ENCODE measurements at regions not wholly inside any gene's neighbourhood (a gene's known extent, or its start where the extent isn't known, plus 50 kb on each side); places are given as distances from the start of the nearest gene placed in this dataset.

DNA sequence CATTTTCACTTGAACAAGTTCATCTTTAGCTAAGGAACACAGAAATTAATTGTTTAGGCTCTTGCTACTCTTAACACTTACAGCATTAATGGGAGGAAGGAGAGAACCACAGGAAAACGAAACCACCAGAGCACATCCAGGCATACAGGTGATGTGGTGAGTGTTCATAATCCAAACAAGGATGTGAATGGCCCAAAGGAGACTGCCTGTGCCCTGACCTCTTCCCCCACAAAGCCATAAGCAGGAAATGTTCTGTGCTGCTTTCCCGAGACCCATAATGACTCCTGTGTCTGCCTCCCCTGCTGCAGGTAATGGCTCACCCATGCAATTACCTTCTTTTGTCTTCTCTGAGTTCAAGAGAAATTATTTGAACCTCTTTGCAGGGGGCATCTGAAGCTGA is 295.9 kb upstream of the LINC00305 start:
- Histone ChIP-seq H3K4me3 (ENCODE audit: low read depth, low read length) (no peak overlapping the region), H3K9me3 (ENCODE audit: control insufficient read depth, insufficient read depth, low read depth, low read length) (no peaks in the 10 kb centered on the region), H3K36me3 (ENCODE audit: control insufficient read depth, insufficient read depth, low read length) (no peaks in the 10 kb centered on the region), H3K9ac (ENCODE audit: low read length) (no peak overlapping the region), H3K27ac (ENCODE audit: low read depth, low read length) (no peak overlapping the region), H3K27me3 (ENCODE audit: control insufficient read depth, insufficient read depth, low read length) (no peaks in the 10 kb centered on the region), H3K4me1 (ENCODE audit: control insufficient read depth, insufficient read depth, low read length) (no peaks in the 10 kb centered on the region)

- no peak overlapping the region for H3K9ac ChIP-seq (ENCODE audit: low read length)
- peaks cover 12% of the 10 kb centered on the region for H3K9me3 ChIP-seq (ENCODE audit: control insufficient read depth, insufficient read depth, low read depth, low read length)
- H3K4me3 ChIP-seq (ENCODE audit: low read depth, low read length), result no peak overlapping the region
- H3K4me1 ChIP-seq (ENCODE audit: control insufficient read depth, insufficient read depth, low read length), result no peaks in the 10 kb centered on the region
- no peaks in the 10 kb centered on the region for H3K36me3 ChIP-seq (ENCODE audit: control insufficient read depth, insufficient read depth, low read length)
- no peak overlapping the region for H3K27ac ChIP-seq (ENCODE audit: low read depth, low read length)
- H3K27me3 ChIP-seq (ENCODE audit: control insufficient read depth, insufficient read depth, low read length), result no peaks in the 10 kb centered on the region
These were observed 289.3 kb upstream of the LINC00305 start for GRCh38 chr18:64438178-64438577.

- Histone ChIP-seq H3K9ac (ENCODE audit: low read length) (no peak overlapping the region), H3K9me3 (ENCODE audit: control insufficient read depth, insufficient read depth, low read depth, low read length) (peaks cover 14% of the 10 kb centered on the region)
These were observed 287.2 kb upstream of the LINC00305 start for GRCh38 chr18:64436111-64436510.

GRCh38 chr18:64419156-64419555 is 270.3 kb upstream of the LINC00305 start:
- Histone ChIP-seq H3K4me3 (ENCODE audit: low read depth, low read length) (no peak overlapping the region), H3K27ac (ENCODE audit: low read depth, low read length) (no peak overlapping the region), H3K4me1 (ENCODE audit: control insufficient read depth, insufficient read depth, low read length) (peaks cover 20% of the 10 kb centered on the region; the same call in 1 of the 2 replicates), H3K36me3 (ENCODE audit: control insufficient read depth, insufficient read depth, low read length) (no peaks in the 10 kb centered on the region), H3K9ac (ENCODE audit: low read length) (no peak overlapping the region), H3K9me3 (ENCODE audit: control insufficient read depth, insufficient read depth, low read depth, low read length) (peaks cover 2% of the 10 kb centered on the region; the same call in 1 of the 2 replicates), H3K27me3 (ENCODE audit: control insufficient read depth, insufficient read depth, low read length) (peaks cover 62% of the 10 kb centered on the region)

More at GRCh38 chr18:64436111-64436510, 287.2 kb upstream of the LINC00305 start:
- H3K27me3 ChIP-seq (ENCODE audit: control insufficient read depth, insufficient read depth, low read length), result no peaks in the 10 kb centered on the region
- no peak overlapping the region for H3K27ac ChIP-seq (ENCODE audit: low read depth, low read length)
- H3K4me3 ChIP-seq (ENCODE audit: low read depth, low read length), result no peak overlapping the region
- no peaks in the 10 kb centered on the region for H3K36me3 ChIP-seq (ENCODE audit: control insufficient read depth, insufficient read depth, low read length)
- no peaks in the 10 kb centered on the region for H3K4me1 ChIP-seq (ENCODE audit: control insufficient read depth, insufficient read depth, low read length)

DNA sequence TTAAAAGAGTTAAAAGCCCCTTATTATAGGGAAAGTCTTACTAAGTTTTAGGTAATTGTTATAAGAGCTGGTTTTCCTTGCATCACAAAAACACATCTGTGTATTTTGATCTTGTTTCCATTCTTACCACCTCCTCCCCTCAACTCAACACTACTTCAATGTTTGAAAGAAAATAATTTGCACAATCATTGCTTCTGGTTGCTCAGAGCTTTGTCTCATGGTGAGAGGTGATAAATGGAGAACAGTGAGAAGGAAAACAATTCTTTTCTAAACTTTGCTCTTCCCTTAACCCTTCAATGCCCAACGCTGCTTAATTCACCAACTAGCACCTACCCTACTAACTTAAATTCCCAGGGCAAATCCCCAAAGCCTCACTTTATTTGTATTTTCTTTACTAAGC is 268.1 kb upstream of the LINC00305 start:
- no peak overlapping the region for H3K27ac ChIP-seq (ENCODE audit: low read depth, low read length)
- H3K9ac ChIP-seq (ENCODE audit: low read length), result no peak overlapping the region
- H3K36me3 ChIP-seq (ENCODE audit: control insufficient read depth, insufficient read depth, low read length), result no peaks in the 10 kb centered on the region
- H3K9me3 ChIP-seq (ENCODE audit: control insufficient read depth, insufficient read depth, low read depth, low read length), result no peaks in the 10 kb centered on the region
- H3K4me3 ChIP-seq (ENCODE audit: low read depth, low read length), result no peak overlapping the region
- H3K4me1 ChIP-seq (ENCODE audit: control insufficient read depth, insufficient read depth, low read length), result peaks cover 20% of the 10 kb centered on the region; the same call in 1 of the 2 replicates
- H3K27me3 ChIP-seq (ENCODE audit: control insufficient read depth, insufficient read depth, low read length), result peaks cover 59% of the 10 kb centered on the region

DNA sequence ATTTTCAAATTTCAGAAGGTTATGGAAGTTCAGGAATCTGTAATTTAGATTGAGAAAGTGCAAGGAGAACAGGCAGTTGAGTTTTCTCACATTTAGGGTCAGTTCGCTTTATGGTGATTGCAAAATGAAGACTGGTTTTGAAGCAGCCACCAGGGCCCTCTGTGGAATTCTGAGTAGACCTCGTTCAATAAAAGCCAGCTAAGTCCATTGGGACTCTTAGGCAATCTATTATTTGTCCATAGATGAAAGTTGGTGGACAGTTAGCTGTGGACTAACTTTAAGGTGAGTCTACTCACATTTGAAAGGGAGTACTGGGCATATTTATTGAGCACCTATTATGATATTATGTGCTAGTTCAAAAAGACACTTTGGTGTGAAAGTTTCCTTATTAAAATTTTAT is 266.3 kb upstream of the LINC00305 start:
- Histone ChIP-seq H3K4me3 (ENCODE audit: low read depth, low read length) (no peak overlapping the region), H3K4me1 (ENCODE audit: control insufficient read depth, insufficient read depth, low read length) (peaks cover 27% of the 10 kb centered on the region; the same call in 1 of the 2 replicates), H3K36me3 (ENCODE audit: control insufficient read depth, insufficient read depth, low read length) (no peaks in the 10 kb centered on the region), H3K9me3 (ENCODE audit: control insufficient read depth, insufficient read depth, low read depth, low read length) (no peaks in the 10 kb centered on the region), H3K27me3 (ENCODE audit: control insufficient read depth, insufficient read depth, low read length) (peaks cover 51% of the 10 kb centered on the region), H3K9ac (ENCODE audit: low read length) (no peak overlapping the region), H3K27ac (ENCODE audit: low read depth, low read length) (no peak overlapping the region)

- Histone ChIP-seq H3K9me3 (ENCODE audit: control insufficient read depth, insufficient read depth, low read depth, low read length) (no peaks in the 10 kb centered on the region), H3K4me1 (ENCODE audit: control insufficient read depth, insufficient read depth, low read length) (0 out of 2 replicates have a peak, but pooled peaks cover 8% of the 10 kb centered on the region), H3K27me3 (ENCODE audit: control insufficient read depth, insufficient read depth, low read length) (peaks cover 13% of the 10 kb centered on the region; the same call in 1 of the 2 replicates), H3K9ac (ENCODE audit: low read length) (no peak overlapping the region), H3K36me3 (ENCODE audit: control insufficient read depth, insufficient read depth, low read length) (no peaks in the 10 kb centered on the region), H3K4me3 (ENCODE audit: low read depth, low read length) (no peak overlapping the region), H3K27ac (ENCODE audit: low read depth, low read length) (no peak overlapping the region)
These were observed 261.8 kb upstream of the LINC00305 start for GRCh38 chr18:64410685-64411084.

GRCh38 chr18:64409511-64409910 is 260.6 kb upstream of the LINC00305 start:
- 0 out of 2 replicates have a peak, but pooled peaks cover 8% of the 10 kb centered on the region for H3K4me1 ChIP-seq (ENCODE audit: control insufficient read depth, insufficient read depth, low read length)
- no peak overlapping the region for H3K4me3 ChIP-seq (ENCODE audit: low read depth, low read length)
- no peaks in the 10 kb centered on the region for H3K9me3 ChIP-seq (ENCODE audit: control insufficient read depth, insufficient read depth, low read depth, low read length)
- no peaks in the 10 kb centered on the region for H3K36me3 ChIP-seq (ENCODE audit: control insufficient read depth, insufficient read depth, low read length)
- no peak overlapping the region for H3K27ac ChIP-seq (ENCODE audit: low read depth, low read length)
- H3K27me3 ChIP-seq (ENCODE audit: control insufficient read depth, insufficient read depth, low read length), result peaks cover 4% of the 10 kb centered on the region; the same call in 1 of the 2 replicates
- no peak overlapping the region for H3K9ac ChIP-seq (ENCODE audit: low read length)

- no peaks in the 10 kb centered on the region for H3K27me3 ChIP-seq (ENCODE audit: control insufficient read depth, insufficient read depth, low read length)
- H3K36me3 ChIP-seq (ENCODE audit: control insufficient read depth, insufficient read depth, low read length), result no peaks in the 10 kb centered on the region
- H3K4me1 ChIP-seq (ENCODE audit: control insufficient read depth, insufficient read depth, low read length), result 0 out of 2 replicates have a peak, but pooled peaks cover 8% of the 10 kb centered on the region
- H3K9me3 ChIP-seq (ENCODE audit: control insufficient read depth, insufficient read depth, low read depth, low read length), result no peaks in the 10 kb centered on the region
- H3K9ac ChIP-seq (ENCODE audit: low read length), result no peak overlapping the region
- H3K27ac ChIP-seq (ENCODE audit: low read depth, low read length), result no peak overlapping the region
- H3K4me3 ChIP-seq (ENCODE audit: low read depth, low read length), result no peak overlapping the region
These were observed 258.7 kb upstream of the LINC00305 start for GRCh38 chr18:64407606-64408005.

- H3K4me3 ChIP-seq (ENCODE audit: low read depth, low read length), result no peak overlapping the region
- no peak overlapping the region for H3K9ac ChIP-seq (ENCODE audit: low read length)
- H3K27me3 ChIP-seq (ENCODE audit: control insufficient read depth, insufficient read depth, low read length), result no peaks in the 10 kb centered on the region
- H3K27ac ChIP-seq (ENCODE audit: low read depth, low read length), result no peak overlapping the region
- H3K36me3 ChIP-seq (ENCODE audit: control insufficient read depth, insufficient read depth, low read length), result no peaks in the 10 kb centered on the region
- no peaks in the 10 kb centered on the region for H3K4me1 ChIP-seq (ENCODE audit: control insufficient read depth, insufficient read depth, low read length)
- H3K9me3 ChIP-seq (ENCODE audit: control insufficient read depth, insufficient read depth, low read depth, low read length), result no peaks in the 10 kb centered on the region
These were observed 256.3 kb upstream of the LINC00305 start for GRCh38 chr18:64405161-64405560.

DNA sequence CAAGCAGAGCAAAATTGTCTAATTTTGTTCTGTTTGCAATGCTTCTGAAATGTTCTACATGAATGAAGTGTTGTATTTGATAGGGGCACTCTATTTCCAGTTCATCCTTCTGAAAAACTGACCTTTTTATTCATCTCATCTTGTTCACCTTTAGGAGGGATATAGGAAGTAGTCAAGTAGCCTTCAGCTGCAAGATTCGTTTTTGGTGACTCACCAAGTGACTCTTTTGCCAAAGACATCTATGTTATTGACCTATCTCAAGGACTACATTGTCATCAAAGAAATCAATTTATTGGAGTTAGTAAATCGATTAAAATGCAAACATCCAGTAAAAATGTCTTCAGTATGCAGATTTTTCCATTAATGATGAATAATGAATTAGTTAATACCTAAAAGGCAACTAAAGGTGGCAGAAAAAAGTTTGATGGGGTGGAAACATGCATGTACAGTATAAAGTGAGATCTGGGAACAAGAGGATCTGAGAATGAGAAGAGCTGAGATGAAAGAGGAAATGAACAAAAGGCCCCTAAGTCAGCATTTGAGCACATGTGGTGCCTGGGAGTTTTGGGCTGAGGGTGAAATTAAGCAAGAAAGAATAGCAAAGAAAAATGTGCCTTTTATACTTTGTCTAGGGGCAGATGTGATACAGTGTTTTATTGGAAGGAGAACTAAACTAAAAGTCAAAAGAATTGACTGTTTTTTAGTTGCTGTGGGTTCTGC is 255.1 kb upstream of the LINC00305 start:
- H3K4me3 ChIP-seq (ENCODE audit: low read depth, low read length), result no peak overlapping the region
- H3K27me3 ChIP-seq (ENCODE audit: control insufficient read depth, insufficient read depth, low read length), result no peaks in the 10 kb centered on the region
- no peak overlapping the region for H3K9ac ChIP-seq (ENCODE audit: low read length)
- no peaks in the 10 kb centered on the region for H3K4me1 ChIP-seq (ENCODE audit: control insufficient read depth, insufficient read depth, low read length)
- no peak overlapping the region for H3K27ac ChIP-seq (ENCODE audit: low read depth, low read length)
- no peaks in the 10 kb centered on the region for H3K36me3 ChIP-seq (ENCODE audit: control insufficient read depth, insufficient read depth, low read length)
- H3K9me3 ChIP-seq (ENCODE audit: control insufficient read depth, insufficient read depth, low read depth, low read length), result no peaks in the 10 kb centered on the region

Data from HUES6 (cell line).